Thyroid gland (tissue), 4 donors: ENCODE measurements at regions not wholly inside any gene's neighbourhood (a gene's known extent, or its start where the extent isn't known, plus 50 kb on each side); places are given as distances from the start of the nearest gene placed in this dataset.

Experiments used
- POLR2A ChIP-seq, 2 donors: fragments of 450-650 bp; IDR thresholded peaks; one replicate each; pipeline ENCODE4 v1.6.1; 2017; ENCODE audit warnings: antibody characterized with exemption in 2 of 2, mild to moderate bottlenecking in 2 of 2, moderate library complexity in 1 of 2
- TF ChIP-seq, protein P1 (sequence below), 6 experiments: fragments of 200-600 bp in 3 of 6; fragments of 450-650 bp in 3 of 6; sonication (generic) in 3 of 6; IDR thresholded peaks; one replicate each; pipeline ENCODE4 v1.5.1; 2016 to 2019; ENCODE audit warnings: antibody characterized with exemption in 6 of 6, mild to moderate bottlenecking in 2 of 6, inconsistent platforms in 1 of 6, moderate library complexity in 1 of 6

DNA sequence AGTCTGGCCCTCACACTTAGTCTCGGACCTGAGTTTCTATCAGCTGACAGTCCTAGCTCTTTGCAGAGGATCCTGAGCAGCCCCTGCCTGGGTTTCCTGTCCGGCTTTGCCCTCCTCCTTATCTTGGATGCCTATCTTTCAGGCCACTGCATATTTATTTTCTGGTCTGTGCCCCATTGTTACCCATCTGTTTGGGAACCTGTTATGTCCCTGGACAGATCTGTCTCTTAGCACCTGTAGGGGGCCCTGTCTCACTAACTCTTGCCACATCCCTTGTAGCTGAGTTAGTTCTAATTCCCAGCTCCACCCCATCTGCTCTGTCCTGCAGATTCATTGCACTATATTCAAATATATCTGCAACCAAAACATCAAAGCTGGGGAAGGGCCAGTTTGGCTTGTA, 514.9 kb upstream of the LCORL start:
- TF ChIP-seq, protein P1, sequence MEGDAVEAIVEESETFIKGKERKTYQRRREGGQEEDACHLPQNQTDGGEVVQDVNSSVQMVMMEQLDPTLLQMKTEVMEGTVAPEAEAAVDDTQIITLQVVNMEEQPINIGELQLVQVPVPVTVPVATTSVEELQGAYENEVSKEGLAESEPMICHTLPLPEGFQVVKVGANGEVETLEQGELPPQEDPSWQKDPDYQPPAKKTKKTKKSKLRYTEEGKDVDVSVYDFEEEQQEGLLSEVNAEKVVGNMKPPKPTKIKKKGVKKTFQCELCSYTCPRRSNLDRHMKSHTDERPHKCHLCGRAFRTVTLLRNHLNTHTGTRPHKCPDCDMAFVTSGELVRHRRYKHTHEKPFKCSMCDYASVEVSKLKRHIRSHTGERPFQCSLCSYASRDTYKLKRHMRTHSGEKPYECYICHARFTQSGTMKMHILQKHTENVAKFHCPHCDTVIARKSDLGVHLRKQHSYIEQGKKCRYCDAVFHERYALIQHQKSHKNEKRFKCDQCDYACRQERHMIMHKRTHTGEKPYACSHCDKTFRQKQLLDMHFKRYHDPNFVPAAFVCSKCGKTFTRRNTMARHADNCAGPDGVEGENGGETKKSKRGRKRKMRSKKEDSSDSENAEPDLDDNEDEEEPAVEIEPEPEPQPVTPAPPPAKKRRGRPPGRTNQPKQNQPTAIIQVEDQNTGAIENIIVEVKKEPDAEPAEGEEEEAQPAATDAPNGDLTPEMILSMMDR (IDR thresholded peaks at IDR 0.05), result no peak
- TF ChIP-seq POLR2A (IDR thresholded peaks at IDR 0.05), result no peak
